GM10266 (cell line): ENCODE measurements at regions not wholly inside any gene's neighbourhood (a gene's known extent, or its start where the extent isn't known, plus 50 kb on each side); places are given as distances from the start of the nearest gene placed in this dataset.

Source experiments
- DNase-seq: peaks from one replicate; pipeline ENCODE4 v3.0.0; 2012; ENCODE audit errors: extremely low spot score
- CTCF ChIP-seq: IDR thresholded peaks from 2 replicates; pipeline ENCODE4 v1.5.1; 2012; ENCODE audit warnings: mild to moderate bottlenecking, low read depth; ENCODE audit not compliant: control insufficient read depth, insufficient read depth; ENCODE audit errors: missing control alignments

GRCh38 chr5:30930736-30931135 is 262.8 kb upstream of the CDH6 start:
- no peak for TF ChIP-seq CTCF
- DNase-seq, result no peak

- TF ChIP-seq CTCF, result no peak
- no peak for DNase-seq
Observed at GRCh38 chr5:30928956-30929355, 264.5 kb upstream of the CDH6 start.

- no peak for DNase-seq
- no peak for TF ChIP-seq CTCF
Observed at GRCh38 chr5:30926218-30926617, 267.3 kb upstream of the CDH6 start.

GRCh38 chr5:30921388-30921787 is 272.1 kb upstream of the CDH6 start:
- TF ChIP-seq CTCF, result no peak
- no peak for DNase-seq

GRCh38 chr5:30918171-30918570 is 275.3 kb upstream of the CDH6 start:
- TF ChIP-seq CTCF, result no peak
- no peak for DNase-seq

- no peak for DNase-seq
- TF ChIP-seq CTCF, result no peak
Observed at GRCh38 chr5:30908356-30908755, 285.1 kb upstream of the CDH6 start.

GRCh38 chr5:30900367-30900766 is 293.1 kb upstream of the CDH6 start:
- TF ChIP-seq CTCF, result no peak
- DNase-seq, result no peak
